ENCODE measurements at regions not wholly inside any gene's neighbourhood (a gene's known extent, or its start where the extent isn't known, plus 50 kb on each side); places are given as distances from the start of the nearest gene placed in this dataset.
"Not testable (repeated sequence)": the region's sequence is repeated elsewhere in the genome, so short reads cannot be mapped to it uniquely, and the experiment has no call there.

GRCh38 chr10:131815266-131816156 lies 85.3 kb upstream of the PPP2R2D start:
- peak; percentile 33 for DNase-seq (ENCODE audit: low spot score)

- peak; percentile 25 for DNase-seq (ENCODE audit: low spot score)
These were observed 84.5 kb upstream of the PPP2R2D start for GRCh38 chr10:131816157-131816775.

- no peak for DNase-seq (ENCODE audit: low spot score)
These were observed 83.7 kb upstream of the PPP2R2D start for GRCh38 chr10:131816941-131817700.

- DNase-seq (ENCODE audit: low spot score) = no peak
These were observed 82.8 kb upstream of the PPP2R2D start for GRCh38 chr10:131817866-131818509.

- DNase-seq (ENCODE audit: low spot score) = peak; percentile 31
These were observed 82.1 kb upstream of the PPP2R2D start for GRCh38 chr10:131818510-131819234.

- peak; percentile 33 for DNase-seq (ENCODE audit: low spot score)
These were observed 81.4 kb upstream of the PPP2R2D start for GRCh38 chr10:131819241-131820072.

- DNase-seq (ENCODE audit: low spot score) = peak; percentile 33
These were observed 80.2 kb upstream of the PPP2R2D start for GRCh38 chr10:131820626-131821025.

- DNase-seq (ENCODE audit: low spot score) = peak; percentile 14
These were observed 79.3 kb upstream of the PPP2R2D start for GRCh38 chr10:131821378-131822012.

GRCh38 chr10:131822013-131822691 lies 78.7 kb upstream of the PPP2R2D start:
- DNase-seq (ENCODE audit: low spot score) = no peak

- DNase-seq (ENCODE audit: low spot score) = no peak
These were observed 78.0 kb upstream of the PPP2R2D start for GRCh38 chr10:131822692-131823245.

GRCh38 chr10:131823601-131824099 lies 77.2 kb upstream of the PPP2R2D start:
- DNase-seq (ENCODE audit: low spot score) = not testable (repeated sequence)

- DNase-seq (ENCODE audit: low spot score) = no peak
These were observed 76.2 kb upstream of the PPP2R2D start for GRCh38 chr10:131824371-131825149.

- no peak for DNase-seq (ENCODE audit: low spot score)
These were observed 75.5 kb upstream of the PPP2R2D start for GRCh38 chr10:131825150-131825848.

- DNase-seq (ENCODE audit: low spot score) = no peak
These were observed 74.7 kb upstream of the PPP2R2D start for GRCh38 chr10:131825960-131826650.

GRCh38 chr10:131829156-131829930 lies 71.5 kb upstream of the PPP2R2D start:
- DNase-seq (ENCODE audit: low spot score) = no peak
